ENCODE measurements at regions not wholly inside any gene's neighbourhood (a gene's known extent, or its start where the extent isn't known, plus 50 kb on each side); places are given as distances from the start of the nearest gene placed in this dataset.

DNA sequence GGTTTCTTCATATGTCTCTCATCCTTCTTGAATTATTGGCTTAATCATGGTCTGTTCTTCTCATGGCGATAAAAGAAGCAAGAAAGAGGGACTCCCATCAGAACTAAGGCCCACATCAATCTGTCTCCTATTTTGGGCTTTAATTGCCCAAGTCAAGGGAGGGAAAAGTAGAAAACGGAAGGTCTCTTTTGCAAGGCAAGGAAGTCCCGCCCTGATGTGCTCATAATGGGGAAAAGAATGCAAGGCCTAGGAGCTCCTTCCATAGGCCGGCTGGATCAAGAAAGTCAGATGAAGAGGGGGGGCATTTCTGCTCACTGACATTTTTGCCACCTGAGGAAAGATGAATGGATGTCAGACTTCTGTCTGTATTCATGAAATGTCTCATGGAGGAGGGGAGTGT, 127.7 kb upstream of the RPS6KA3 start:
- TF ChIP-seq, protein P1, sequence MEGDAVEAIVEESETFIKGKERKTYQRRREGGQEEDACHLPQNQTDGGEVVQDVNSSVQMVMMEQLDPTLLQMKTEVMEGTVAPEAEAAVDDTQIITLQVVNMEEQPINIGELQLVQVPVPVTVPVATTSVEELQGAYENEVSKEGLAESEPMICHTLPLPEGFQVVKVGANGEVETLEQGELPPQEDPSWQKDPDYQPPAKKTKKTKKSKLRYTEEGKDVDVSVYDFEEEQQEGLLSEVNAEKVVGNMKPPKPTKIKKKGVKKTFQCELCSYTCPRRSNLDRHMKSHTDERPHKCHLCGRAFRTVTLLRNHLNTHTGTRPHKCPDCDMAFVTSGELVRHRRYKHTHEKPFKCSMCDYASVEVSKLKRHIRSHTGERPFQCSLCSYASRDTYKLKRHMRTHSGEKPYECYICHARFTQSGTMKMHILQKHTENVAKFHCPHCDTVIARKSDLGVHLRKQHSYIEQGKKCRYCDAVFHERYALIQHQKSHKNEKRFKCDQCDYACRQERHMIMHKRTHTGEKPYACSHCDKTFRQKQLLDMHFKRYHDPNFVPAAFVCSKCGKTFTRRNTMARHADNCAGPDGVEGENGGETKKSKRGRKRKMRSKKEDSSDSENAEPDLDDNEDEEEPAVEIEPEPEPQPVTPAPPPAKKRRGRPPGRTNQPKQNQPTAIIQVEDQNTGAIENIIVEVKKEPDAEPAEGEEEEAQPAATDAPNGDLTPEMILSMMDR (IDR thresholded peaks at IDR 0.05), result no peak
- TF ChIP-seq POLR2AphosphoS5 (IDR thresholded peaks at IDR 0.05) (no peak), POLR2A (IDR thresholded peaks at IDR 0.05) (no peak)

Measured in sigmoid colon (tissue), 4 donors.